IMR-90 (cell line): ENCODE measurements at regions not wholly inside any gene's neighbourhood (a gene's known extent, or its start where the extent isn't known, plus 50 kb on each side); places are given as distances from the start of the nearest gene placed in this dataset.

Experiments used
- ATAC-seq: fragments of 200-7000 bp; cut with Tn5 transposase; 2 replicates; pipeline ENCODE4 v1.9.1; 2020; ENCODE audit warnings: low read depth, mild to moderate bottlenecking, moderate library complexity
- BruUV-seq: library from RNA; stranded (reverse); fragments of 400-500 nt; replicated peaks from 2 replicates; lab custom pipeline; 2021; lab: Mats Ljungman, UMichigan
- CTCF ChIA-PET: fragments of 300-600 bp; formaldehyde crosslinking; extraction: SDS; loops from one replicate; lab custom pipeline; 2021; ENCODE audit warnings: antibody characterized with exemption; lab: Yijun Ruan, JAX
- POLR2A ChIA-PET: fragments of 300-600 bp; sonication (Branson Sonifier 250); formaldehyde crosslinking; loops from one replicate; lab custom pipeline; 2022; ENCODE audit warnings: antibody characterized with exemption; ENCODE audit not compliant: unreplicated experiment; lab: Charles Lee
- DNase-seq: peaks from one replicate; pipeline ENCODE4 v3.0.0; 2013
- H2AFZ ChIP-seq: replicated peaks from 2 replicates; pipeline ENCODE3; 2013; ENCODE audit warnings: low read length, mild to moderate bottlenecking; ENCODE audit not compliant: poor library complexity
- H2AK5ac ChIP-seq: 2 replicates; pipeline ENCODE4 v1.6.1; 2013; ENCODE audit warnings: low read depth, low read length, inconsistent platforms
- H2AK9ac ChIP-seq: replicated peaks from 2 replicates; pipeline ENCODE3; 2013; ENCODE audit warnings: mild to moderate bottlenecking, low read depth, low read length, moderate library complexity; ENCODE audit not compliant: poor library complexity
- H2BK120ac ChIP-seq: 2 replicates; pipeline ENCODE4 v1.6.1; 2013; ENCODE audit warnings: low read depth, low read length, inconsistent platforms
- H2BK15ac ChIP-seq: 3 replicates; pipeline ENCODE4 v1.6.1; 2013; ENCODE audit warnings: low read depth, low read length, inconsistent platforms
- H2BK20ac ChIP-seq: 2 replicates; pipeline ENCODE4 v1.6.1; 2013; ENCODE audit warnings: low read depth, mild to moderate bottlenecking, inconsistent platforms, low read length, moderate library complexity
- H2BK5ac ChIP-seq: 2 replicates; pipeline ENCODE4 v1.6.1; 2013; ENCODE audit warnings: mild to moderate bottlenecking, low read depth, low read length, inconsistent platforms; ENCODE audit not compliant: poor library complexity, severe bottlenecking
- H3K14ac ChIP-seq: replicated peaks from 2 replicates; pipeline ENCODE4 v1.6.1; 2013; ENCODE audit warnings: low read depth, low read length, inconsistent platforms
- H3K18ac ChIP-seq: 2 replicates; pipeline ENCODE4 v1.6.1; 2013; ENCODE audit warnings: low read depth, low read length, control low read depth
- H3K23ac ChIP-seq: 2 replicates; pipeline ENCODE4 v1.6.1; 2013; ENCODE audit warnings: low read depth, low read length, inconsistent platforms
- H3K27ac ChIP-seq: 2 replicates; pipeline ENCODE4 v1.5.1; 2013; ENCODE audit warnings: mild to moderate bottlenecking, control low read depth, low read length; ENCODE audit not compliant: insufficient read depth
- H3K27me3 ChIP-seq: 2 replicates; pipeline ENCODE4 v1.6.1; 2013; ENCODE audit warnings: low read length; ENCODE audit not compliant: control insufficient read depth, insufficient read depth
- H3K36me3 ChIP-seq: 2 replicates; pipeline ENCODE4 v1.6.1; 2013; ENCODE audit warnings: low read length, mixed read lengths; ENCODE audit not compliant: control insufficient read depth, insufficient read depth
- H3K4ac ChIP-seq: 2 replicates; pipeline ENCODE4 v1.6.1; 2013; ENCODE audit warnings: low read depth, low read length, inconsistent platforms
- H3K4me1 ChIP-seq: 2 replicates; pipeline ENCODE4 v1.6.1; 2013; ENCODE audit warnings: low read length, mixed read lengths; ENCODE audit not compliant: control insufficient read depth, insufficient read depth
- H3K4me2 ChIP-seq: 2 replicates; pipeline ENCODE4 v1.6.1; 2013; ENCODE audit warnings: low read depth, mild to moderate bottlenecking, control low read depth, low read length, moderate library complexity
- H3K4me3 ChIP-seq: 2 replicates; pipeline ENCODE4 v1.5.1; 2013; ENCODE audit warnings: low read depth, mild to moderate bottlenecking, control low read depth, low read length, moderate library complexity; ENCODE audit not compliant: insufficient read depth
- H3K56ac ChIP-seq: 2 replicates; pipeline ENCODE4 v1.6.1; 2013; ENCODE audit warnings: low read length, inconsistent platforms; ENCODE audit not compliant: insufficient read depth; ENCODE audit errors: extremely low read depth
- H3K79me1 ChIP-seq, 2 experiments: 2 replicates each; pipeline ENCODE4 v1.6.1; 2013; ENCODE audit warnings: low read length in 2 of 2, inconsistent platforms in 1 of 2, low read depth in 1 of 2
- H3K9ac ChIP-seq: 2 replicates; pipeline ENCODE4 v1.6.1; 2013; ENCODE audit warnings: low read depth, low read length, control low read depth
- H3K9me1 ChIP-seq: 2 replicates; pipeline ENCODE4 v1.6.1; 2013; ENCODE audit warnings: low read length, inconsistent platforms; ENCODE audit not compliant: insufficient read depth
- H3K9me3 ChIP-seq: 2 replicates; pipeline ENCODE4 v1.6.1; 2013; ENCODE audit warnings: low read length; ENCODE audit not compliant: control insufficient read depth, insufficient read depth
- H4K20me1 ChIP-seq: 2 replicates; pipeline ENCODE4 v1.6.1; 2013; ENCODE audit warnings: low read length, inconsistent platforms; ENCODE audit not compliant: insufficient read depth
- H4K5ac ChIP-seq: 2 replicates; pipeline ENCODE4 v1.6.1; 2013; ENCODE audit warnings: mild to moderate bottlenecking, low read depth, low read length, control low read depth
- H4K8ac ChIP-seq, 2 experiments: 2 replicates each; pipeline ENCODE4 v1.6.1; 2013; ENCODE audit warnings: low read depth in 2 of 2, low read length in 2 of 2, control low read depth in 1 of 2, inconsistent platforms in 1 of 2
- H4K91ac ChIP-seq: 2 replicates; pipeline ENCODE4 v1.6.1; 2013; ENCODE audit warnings: low read depth, low read length, inconsistent platforms; ENCODE audit not compliant: insufficient read depth
- BHLHE40 ChIP-seq: fragments of 150-350 bp; IDR thresholded peaks from 2 replicates; pipeline ENCODE4 v1.6.1; 2016; ENCODE audit warnings: mild to moderate bottlenecking, low read depth, low read length
- CEBPB ChIP-seq: IDR thresholded peaks from 2 replicates; pipeline ENCODE4 v1.6.1; 2012; ENCODE audit warnings: low read depth, low read length, improper control_type of control experiment
- ELK1 ChIP-seq: fragments of 150-350 bp; IDR thresholded peaks from 2 replicates; pipeline ENCODE4 v1.6.1; 2016; ENCODE audit warnings: low read depth, mild to moderate bottlenecking, low read length, moderate library complexity, borderline replicate concordance
- FOS ChIP-seq: fragments of 150-350 bp; IDR thresholded peaks from 2 replicates; pipeline ENCODE4 v1.6.1; 2016; ENCODE audit warnings: low read depth, low read length
- MAFK ChIP-seq: IDR thresholded peaks from 2 replicates; pipeline ENCODE4 v1.6.1; 2012; ENCODE audit warnings: low read depth, low read length, improper control_type of control experiment
- MAZ ChIP-seq: IDR thresholded peaks from 2 replicates; pipeline ENCODE4 v1.6.1; 2012; ENCODE audit warnings: low read depth, mild to moderate bottlenecking, low read length, improper control_type of control experiment, moderate library complexity, borderline replicate concordance
- MXI1 ChIP-seq: IDR thresholded peaks from 2 replicates; pipeline ENCODE4 v1.6.1; 2012; ENCODE audit warnings: low read depth, mild to moderate bottlenecking, low read length, moderate library complexity, borderline replicate concordance
- NFE2L2 ChIP-seq: fragments of 150-350 bp; IDR thresholded peaks from 2 replicates; pipeline ENCODE4 v1.6.1; 2016; ENCODE audit warnings: low read depth, mild to moderate bottlenecking, low read length
- POLR2A ChIP-seq: IDR thresholded peaks from 2 replicates; pipeline ENCODE4 v1.6.1; 2012; ENCODE audit warnings: mild to moderate bottlenecking, low read depth, low read length
- RAD21 ChIP-seq: IDR thresholded peaks from 2 replicates; pipeline ENCODE4 v1.6.1; 2012; ENCODE audit warnings: low read length, improper control_type of control experiment
- RCOR1 ChIP-seq: IDR thresholded peaks from 2 replicates; pipeline ENCODE4 v1.6.1; 2012; ENCODE audit warnings: mild to moderate bottlenecking, low read length, improper control_type of control experiment; ENCODE audit not compliant: insufficient replicate concordance
- RFX5 ChIP-seq: IDR thresholded peaks from 2 replicates; pipeline ENCODE4 v1.8.0; 2012; ENCODE audit warnings: low read depth, mild to moderate bottlenecking, low read length, moderate library complexity
- SMC3 ChIP-seq: fragments of 150-350 bp; IDR thresholded peaks from 2 replicates; pipeline ENCODE4 v1.6.1; 2016; ENCODE audit warnings: low read depth, mild to moderate bottlenecking, antibody characterized with exemption, low read length, moderate library complexity
- USF2 ChIP-seq: fragments of 150-350 bp; IDR thresholded peaks from 2 replicates; pipeline ENCODE4 v1.6.1; 2017; ENCODE audit warnings: mild to moderate bottlenecking, antibody characterized with exemption, low read length, low read depth
- WGBS, 2 experiments: methylation state at CpG; one replicate each; pipeline versions ENCODE4 v1.1.5 to v1.1.7; 2013; ENCODE audit warnings: missing lambda C conversion rate in 2 of 2; ENCODE audit not compliant: insufficient read length in 1 of 2; ENCODE audit errors: extremely low coverage in 2 of 2; 5-methylcytosine and 5-hydroxymethylcytosine counted together
- dilution Hi-C: fragments of 300-500 bp; cut with HindIII; formaldehyde crosslinking; loops from one replicate; pipeline ENCODE4 v1.14.3; 2018; ENCODE audit warnings: low sequenced_read_pairs; ENCODE audit not compliant: unreplicated experiment
- in situ Hi-C: fragments of 300-500 bp; cut with MboI; formaldehyde crosslinking; loops from 3 replicates; pipeline ENCODE4 v1.14.3; 2019; ENCODE audit warnings: low sequenced_read_pairs, inconsistent platforms, mixed read lengths
- intact Hi-C: fragments of 100-400 bp; cut with micrococcal nuclease; formaldehyde crosslinking; loops from 2 replicates; pipeline ENCODE4 v1.10.0; 2022

- ATAC-seq = no peak
- Histone ChIP-seq H4K8ac (no peak overlapping the region), H3K27me3 (no peaks in the 10 kb centered on the region), H3K18ac (no peak overlapping the region), H3K36me3 (no peaks in the 10 kb centered on the region), H3K23ac (no peak overlapping the region), H4K20me1 (no peaks in the 10 kb centered on the region), H3K56ac (no peak overlapping the region), H3K14ac (no peak overlapping the region), H3K9me1 (no peaks in the 10 kb centered on the region), H3K4me3 (no peak overlapping the region), H2AFZ (no peak overlapping the region), H3K79me1 (no peaks in the 10 kb centered on the region), H4K5ac (no peak overlapping the region), H3K4me2 (no peak overlapping the region), H2AK9ac (no peak overlapping the region), H2BK120ac (no peak overlapping the region), H4K91ac (no peak overlapping the region), H2BK5ac (no peak overlapping the region), H2AK5ac (no peak overlapping the region), H3K27ac (no peak overlapping the region), H3K4ac (no peak overlapping the region), H2BK15ac (no peak overlapping the region), H3K4me1 (no peaks in the 10 kb centered on the region), H2BK20ac (no peak overlapping the region), H3K9ac (no peak overlapping the region), H3K9me3 (peaks cover 23% of the 10 kb centered on the region)
- in situ Hi-C loops = no loop called here
- POLR2A ChIA-PET = no interaction called here
- dilution Hi-C loops = no loop called here
- CTCF ChIA-PET = no interaction called here
- BruUV-seq = no TSS peak
- intact Hi-C loops = no loop called here
- DNase-seq = no peak
- WGBS, 2 experiments = 40% methylated on average over 1 of the region's 15 CpGs; no CpG with 5 or more reads in 1 of the 2 experiments
- TF ChIP-seq MAZ (no peak), NFE2L2 (no peak), CEBPB (no peak), RCOR1 (no peak), ELK1 (no peak), MAFK (no peak), BHLHE40 (no peak), POLR2A (no peak), SMC3 (no peak), MXI1 (no peak), RAD21 (no peak), FOS (no peak), USF2 (no peak), RFX5 (no peak)
These were observed 703.7 kb downstream of the UQCRFS1 start for GRCh38 chr19:28509079-28509895.
